Ovary (tissue), 3 donors: ENCODE measurements at regions not wholly inside any gene's neighbourhood (a gene's known extent, or its start where the extent isn't known, plus 50 kb on each side); places are given as distances from the start of the nearest gene placed in this dataset.

ENCODE experiments used
- CTCF ChIP-seq, 3 donors: fragments of 450-650 bp in 2 of 3; fragments of 200-600 bp in 1 of 3; IDR thresholded peaks; one replicate each; pipeline versions ENCODE4 v1.5.1 to v1.8.0; 2016 to 2022; ENCODE audit warnings: antibody characterized with exemption in 3 of 3, mild to moderate bottlenecking in 1 of 3
- POLR2A ChIP-seq: fragments of 450-650 bp; IDR thresholded peaks from one replicate; pipeline ENCODE4 v1.6.1; 2017; ENCODE audit warnings: antibody characterized with exemption, mild to moderate bottlenecking, moderate library complexity
- donor health status: DM: no; HTN: no; CAD: no.

GRCh38 chr1:232273011-232273410 is 356.9 kb downstream of the SIPA1L2 start:
- TF ChIP-seq CTCF (IDR thresholded peaks at IDR 0.05) = no peak
- TF ChIP-seq POLR2A = no peak
